ENCODE measurements at regions not wholly inside any gene's neighbourhood (a gene's known extent, or its start where the extent isn't known, plus 50 kb on each side); places are given as distances from the start of the nearest gene placed in this dataset.

DNA sequence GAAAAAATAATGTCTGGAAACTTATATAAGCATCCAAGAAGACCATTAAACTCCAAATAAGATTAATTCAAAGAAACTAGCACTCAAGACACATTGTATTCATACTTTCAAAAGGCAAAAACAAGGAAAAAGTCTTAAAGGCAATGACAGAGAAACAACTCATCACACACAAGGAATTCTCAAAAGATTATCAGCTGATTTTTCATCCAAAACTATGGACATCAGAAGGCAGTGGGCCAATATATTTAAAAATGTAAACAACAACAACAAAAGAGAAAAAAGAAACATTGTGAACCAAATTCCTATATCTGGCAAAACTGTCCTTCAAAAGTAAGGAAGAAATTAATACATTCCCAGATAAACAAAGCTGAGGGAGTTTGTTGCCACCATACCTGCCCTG lies 711.4 kb upstream of the GALNTL6 start:
- TF ChIP-seq EZH2 (IDR thresholded peaks at IDR 0.05) = no peak
- no peak for TF ChIP-seq POLR2AphosphoS5 (IDR thresholded peaks at IDR 0.05; ENCODE audit: low read depth, low read length)
- TF ChIP-seq, protein P1, sequence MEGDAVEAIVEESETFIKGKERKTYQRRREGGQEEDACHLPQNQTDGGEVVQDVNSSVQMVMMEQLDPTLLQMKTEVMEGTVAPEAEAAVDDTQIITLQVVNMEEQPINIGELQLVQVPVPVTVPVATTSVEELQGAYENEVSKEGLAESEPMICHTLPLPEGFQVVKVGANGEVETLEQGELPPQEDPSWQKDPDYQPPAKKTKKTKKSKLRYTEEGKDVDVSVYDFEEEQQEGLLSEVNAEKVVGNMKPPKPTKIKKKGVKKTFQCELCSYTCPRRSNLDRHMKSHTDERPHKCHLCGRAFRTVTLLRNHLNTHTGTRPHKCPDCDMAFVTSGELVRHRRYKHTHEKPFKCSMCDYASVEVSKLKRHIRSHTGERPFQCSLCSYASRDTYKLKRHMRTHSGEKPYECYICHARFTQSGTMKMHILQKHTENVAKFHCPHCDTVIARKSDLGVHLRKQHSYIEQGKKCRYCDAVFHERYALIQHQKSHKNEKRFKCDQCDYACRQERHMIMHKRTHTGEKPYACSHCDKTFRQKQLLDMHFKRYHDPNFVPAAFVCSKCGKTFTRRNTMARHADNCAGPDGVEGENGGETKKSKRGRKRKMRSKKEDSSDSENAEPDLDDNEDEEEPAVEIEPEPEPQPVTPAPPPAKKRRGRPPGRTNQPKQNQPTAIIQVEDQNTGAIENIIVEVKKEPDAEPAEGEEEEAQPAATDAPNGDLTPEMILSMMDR (IDR thresholded peaks at IDR 0.05 in 2 of 3, conservative IDR thresholded peaks at IDR 0.05 in 1 of 3; ENCODE audit: borderline replicate concordance in 1 of 3, insufficient read depth in 1 of 3, low read depth in 2 of 3, low read length in 2 of 3) = no peak
- no peak for TF ChIP-seq POLR2A (IDR thresholded peaks at IDR 0.05; ENCODE audit: borderline replicate concordance, extremely low read depth, insufficient read depth, insufficient read length)
- TF ChIP-seq, protein P2, sequence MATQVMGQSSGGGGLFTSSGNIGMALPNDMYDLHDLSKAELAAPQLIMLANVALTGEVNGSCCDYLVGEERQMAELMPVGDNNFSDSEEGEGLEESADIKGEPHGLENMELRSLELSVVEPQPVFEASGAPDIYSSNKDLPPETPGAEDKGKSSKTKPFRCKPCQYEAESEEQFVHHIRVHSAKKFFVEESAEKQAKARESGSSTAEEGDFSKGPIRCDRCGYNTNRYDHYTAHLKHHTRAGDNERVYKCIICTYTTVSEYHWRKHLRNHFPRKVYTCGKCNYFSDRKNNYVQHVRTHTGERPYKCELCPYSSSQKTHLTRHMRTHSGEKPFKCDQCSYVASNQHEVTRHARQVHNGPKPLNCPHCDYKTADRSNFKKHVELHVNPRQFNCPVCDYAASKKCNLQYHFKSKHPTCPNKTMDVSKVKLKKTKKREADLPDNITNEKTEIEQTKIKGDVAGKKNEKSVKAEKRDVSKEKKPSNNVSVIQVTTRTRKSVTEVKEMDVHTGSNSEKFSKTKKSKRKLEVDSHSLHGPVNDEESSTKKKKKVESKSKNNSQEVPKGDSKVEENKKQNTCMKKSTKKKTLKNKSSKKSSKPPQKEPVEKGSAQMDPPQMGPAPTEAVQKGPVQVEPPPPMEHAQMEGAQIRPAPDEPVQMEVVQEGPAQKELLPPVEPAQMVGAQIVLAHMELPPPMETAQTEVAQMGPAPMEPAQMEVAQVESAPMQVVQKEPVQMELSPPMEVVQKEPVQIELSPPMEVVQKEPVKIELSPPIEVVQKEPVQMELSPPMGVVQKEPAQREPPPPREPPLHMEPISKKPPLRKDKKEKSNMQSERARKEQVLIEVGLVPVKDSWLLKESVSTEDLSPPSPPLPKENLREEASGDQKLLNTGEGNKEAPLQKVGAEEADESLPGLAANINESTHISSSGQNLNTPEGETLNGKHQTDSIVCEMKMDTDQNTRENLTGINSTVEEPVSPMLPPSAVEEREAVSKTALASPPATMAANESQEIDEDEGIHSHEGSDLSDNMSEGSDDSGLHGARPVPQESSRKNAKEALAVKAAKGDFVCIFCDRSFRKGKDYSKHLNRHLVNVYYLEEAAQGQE (IDR thresholded peaks at IDR 0.05; ENCODE audit: low read depth) = no peak
- TF ChIP-seq EZH2phosphoT487 (IDR thresholded peaks at IDR 0.05; ENCODE audit: borderline replicate concordance) = no peak
- no peak for TF ChIP-seq YY1 (IDR thresholded peaks at IDR 0.05; ENCODE audit: extremely low read depth, insufficient replicate concordance, low read depth, low read length)
